Skeletal muscle cell (primary cell): ENCODE measurements at regions not wholly inside any gene's neighbourhood (a gene's known extent, or its start where the extent isn't known, plus 50 kb on each side); places are given as distances from the start of the nearest gene placed in this dataset.
"Not testable (repeated sequence)": the region's sequence is repeated elsewhere in the genome, so short reads cannot be mapped to it uniquely, and the experiment has no call there.

Experiments used
- DNase-seq: peaks from one replicate; pipeline ENCODE4 v3.0.0-alpha.2; 2010; ENCODE audit warnings: low read depth
- H3K4me3 ChIP-seq: 2 replicates; pipeline ENCODE4 v1.5.1; 2011; ENCODE audit warnings: low read depth, mild to moderate bottlenecking, control low read depth, low read length, moderate library complexity

DNA sequence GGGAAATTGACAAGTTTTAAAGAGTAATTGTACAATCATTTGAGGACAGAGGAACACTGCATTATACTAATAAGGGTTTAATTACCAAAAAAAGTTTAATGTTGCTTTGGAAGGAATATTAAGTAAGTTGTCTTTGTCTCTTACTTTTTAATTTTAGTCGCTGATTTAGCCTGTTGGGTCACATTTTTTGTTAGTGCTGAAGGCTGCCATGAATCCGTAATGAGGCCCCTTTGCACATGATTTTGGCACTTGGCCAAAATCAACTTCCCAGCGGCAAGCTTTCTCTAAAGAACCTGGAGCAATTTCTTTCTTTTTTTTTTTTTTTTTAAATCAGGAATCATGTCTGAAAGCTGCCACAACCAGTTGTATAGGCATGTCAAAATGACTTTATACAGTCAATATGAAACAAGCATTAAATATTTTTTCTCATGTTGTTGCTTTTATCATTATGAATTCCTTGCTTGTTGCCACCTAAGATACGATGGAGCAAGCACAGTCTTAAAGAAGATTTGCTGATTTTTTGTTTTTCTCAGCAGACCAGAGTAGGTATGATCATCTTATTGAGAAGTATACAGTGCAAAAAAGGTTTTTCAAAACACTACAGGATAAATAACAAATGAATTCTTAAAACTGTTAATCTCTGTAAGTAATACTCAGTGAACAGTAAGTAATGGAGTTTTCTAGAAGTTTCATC, 690.4 kb downstream of the USP25 start:
- H3K4me3 ChIP-seq: peak overlapping the region; percentile 43
- DNase-seq: no peak

DNA sequence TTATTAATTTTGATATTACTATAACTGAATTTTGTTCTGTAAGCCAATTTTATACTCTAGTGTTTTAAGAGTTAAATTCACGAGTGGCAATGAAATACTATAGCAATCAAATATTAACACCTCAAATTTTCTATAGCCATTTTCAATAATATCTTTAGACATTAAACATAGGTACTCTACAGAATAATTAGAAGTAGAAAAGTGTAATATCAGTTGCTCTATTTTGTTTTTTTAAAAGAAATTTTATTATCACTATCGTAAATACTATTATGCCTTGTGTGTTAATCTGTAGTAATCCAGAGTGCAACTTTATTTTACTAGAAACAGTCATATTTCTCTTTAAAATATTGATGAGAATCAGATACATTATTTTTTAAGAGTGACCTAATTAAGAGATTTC, 691.2 kb downstream of the USP25 start:
- no peak overlapping the region for H3K4me3 ChIP-seq
- DNase-seq: no peak

DNA sequence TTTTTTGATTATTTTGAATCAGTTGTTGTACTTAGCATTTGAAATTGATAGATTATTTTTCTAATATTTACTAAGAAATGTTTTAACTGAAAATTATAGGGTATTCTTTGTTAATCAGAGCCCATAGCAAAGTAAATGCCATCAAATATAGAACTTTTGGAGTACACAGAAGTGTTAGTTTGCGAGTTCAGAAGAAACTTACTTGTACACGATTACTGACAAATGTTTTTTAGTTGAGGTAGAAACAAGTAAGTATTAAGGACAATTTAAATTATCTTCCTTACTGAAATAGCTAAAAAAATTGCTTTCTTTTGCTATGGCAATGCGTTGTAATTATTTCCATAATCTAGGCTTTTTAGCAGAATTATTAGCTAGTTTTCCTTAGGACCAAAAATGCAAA, 692.2 kb downstream of the USP25 start:
- no peak for DNase-seq
- no peak overlapping the region for H3K4me3 ChIP-seq

DNA sequence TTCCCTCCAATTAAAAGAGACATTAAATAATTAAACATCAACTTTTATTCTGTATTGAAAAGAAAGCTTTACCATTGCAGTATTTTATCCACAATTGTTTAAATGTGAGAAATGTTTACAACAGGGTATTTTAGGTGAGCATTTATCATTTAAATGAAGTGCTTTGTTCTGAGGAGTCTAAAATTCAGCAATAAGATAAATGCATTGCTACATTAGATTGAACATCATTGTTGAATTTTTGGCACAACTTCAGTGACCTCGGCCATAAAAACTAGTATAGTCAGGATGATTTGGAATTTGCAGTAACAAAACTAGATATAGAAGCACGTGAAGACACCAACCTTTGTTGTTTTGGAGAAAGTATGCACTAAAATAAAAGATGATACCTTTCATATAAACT, 692.9 kb downstream of the USP25 start:
- DNase-seq: no peak
- H3K4me3 ChIP-seq: no peak overlapping the region

- no peak overlapping the region for H3K4me3 ChIP-seq
These were observed 694.1 kb downstream of the USP25 start for GRCh38 chr21:16423921-16424320.

DNA sequence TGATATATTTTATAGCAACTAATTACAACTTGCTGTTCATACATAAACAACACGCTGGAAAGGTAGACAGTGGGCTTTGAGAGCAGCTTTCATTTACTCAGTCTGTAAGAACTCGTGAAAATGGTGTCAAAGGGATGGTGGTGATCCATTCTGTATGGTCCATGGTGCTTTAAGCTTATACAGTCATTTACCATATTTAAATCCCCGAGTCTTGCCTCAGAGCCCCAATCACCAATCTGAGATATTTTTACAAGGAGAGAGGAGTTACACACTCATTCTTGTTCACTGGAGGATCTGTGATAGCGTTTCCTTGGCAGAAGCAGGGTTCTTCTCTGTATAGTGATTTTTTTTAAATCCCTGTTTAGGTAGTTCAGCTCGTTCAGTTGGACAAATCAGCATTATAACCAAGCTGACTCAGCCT, 694.6 kb downstream of the USP25 start:
- peak overlapping the region; percentile 2 for H3K4me3 ChIP-seq
- DNase-seq: no peak

More at GRCh38 chr21:16423921-16424320, 694.1 kb downstream of the USP25 start:
- DNase-seq: no peak

- no peak for DNase-seq
- H3K4me3 ChIP-seq: no peak overlapping the region
These were observed 695.6 kb downstream of the USP25 start for GRCh38 chr21:16425376-16425775.

GRCh38 chr21:16426936-16427335, 697.2 kb downstream of the USP25 start:
- no peak overlapping the region for H3K4me3 ChIP-seq
- no peak for DNase-seq

DNA sequence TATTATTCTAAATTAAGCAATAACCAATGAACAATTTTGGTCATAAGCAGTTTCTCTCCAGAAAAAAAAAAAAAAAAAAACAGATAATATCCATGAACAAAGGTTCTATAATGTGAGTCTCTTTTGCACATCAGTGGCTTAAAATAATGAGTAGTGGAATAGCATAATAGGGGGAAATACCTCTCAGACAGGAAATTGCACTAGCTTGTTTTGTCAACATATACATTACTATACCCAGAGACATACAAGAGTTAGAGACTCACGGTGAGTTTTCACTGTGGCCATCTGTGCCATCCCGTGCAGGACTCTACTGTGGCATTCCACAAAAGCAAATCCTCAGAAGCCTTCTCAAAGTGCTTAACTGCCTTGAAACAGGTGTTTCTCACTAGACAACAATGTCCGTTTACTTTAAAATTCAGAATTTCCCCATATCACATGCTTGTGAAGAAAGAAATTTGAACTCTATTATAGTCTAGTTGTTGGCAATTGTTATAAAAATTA, 697.9 kb downstream of the USP25 start:
- H3K4me3 ChIP-seq: no peak overlapping the region
- DNase-seq: no peak

DNA sequence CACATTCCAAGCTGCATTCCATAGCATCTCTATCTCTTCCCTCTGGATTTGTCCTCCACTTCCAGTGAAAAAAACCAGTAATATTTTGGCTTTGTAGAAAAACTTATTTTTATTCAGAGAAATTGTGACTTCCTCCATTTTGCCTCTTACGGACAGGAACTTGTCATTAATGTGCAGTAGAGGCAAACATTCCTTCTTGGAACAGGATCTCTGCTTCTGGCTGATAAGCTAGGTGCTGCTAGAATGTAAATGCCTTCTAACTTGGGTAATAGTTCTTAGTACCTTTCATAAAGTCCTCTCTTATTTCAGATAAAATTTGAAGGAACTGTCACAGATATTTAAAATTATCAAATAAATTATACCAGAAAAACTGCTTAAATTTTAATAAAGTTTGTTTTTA, 707.8 kb downstream of the USP25 start:
- DNase-seq: no peak
- no peak overlapping the region for H3K4me3 ChIP-seq

- DNase-seq: no peak
- H3K4me3 ChIP-seq: no peak overlapping the region
These were observed 709.0 kb downstream of the USP25 start for GRCh38 chr21:16438761-16439160.

- DNase-seq: no peak
- no peak overlapping the region for H3K4me3 ChIP-seq
These were observed 712.0 kb downstream of the USP25 start for GRCh38 chr21:16441789-16442188.

DNA sequence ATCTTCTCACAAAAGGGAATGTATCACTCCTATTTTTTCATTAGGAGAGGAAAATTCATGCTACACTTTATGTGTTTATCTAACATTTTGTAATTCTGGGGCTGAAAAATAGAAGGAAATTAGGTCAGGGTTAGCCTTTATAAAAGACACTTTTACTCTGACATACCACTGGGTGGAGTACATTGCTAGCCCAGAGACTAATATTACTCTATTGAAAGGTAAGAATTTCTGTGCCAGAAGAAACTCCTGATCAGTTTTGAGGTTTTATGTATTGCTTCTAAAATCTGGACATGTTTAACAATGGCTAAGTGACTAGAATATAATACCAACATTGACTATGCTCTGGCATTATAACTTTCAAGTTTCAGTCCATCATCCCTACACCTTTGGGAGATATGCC, 724.6 kb downstream of the USP25 start:
- H3K4me3 ChIP-seq: no peak overlapping the region
- DNase-seq: no peak

DNA sequence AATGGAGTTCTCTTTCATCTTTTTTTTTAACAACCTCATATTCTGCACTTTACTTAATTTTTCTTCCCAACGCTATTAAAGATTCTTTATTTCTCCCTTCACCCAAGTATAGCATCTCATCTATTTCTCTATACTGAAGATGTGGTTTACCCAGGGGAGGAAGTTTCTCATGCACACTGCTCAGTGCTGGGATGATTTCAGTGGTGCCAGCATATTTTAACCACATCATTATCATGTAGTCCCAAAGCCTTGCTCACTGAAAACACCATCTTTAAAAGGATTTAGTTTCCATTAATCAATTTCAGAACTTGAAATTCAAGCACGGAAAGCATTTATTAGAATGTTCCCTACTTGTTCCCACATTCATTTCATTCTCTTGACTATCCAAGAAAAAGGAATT, 725.7 kb downstream of the USP25 start:
- DNase-seq: no peak
- no peak overlapping the region for H3K4me3 ChIP-seq

DNA sequence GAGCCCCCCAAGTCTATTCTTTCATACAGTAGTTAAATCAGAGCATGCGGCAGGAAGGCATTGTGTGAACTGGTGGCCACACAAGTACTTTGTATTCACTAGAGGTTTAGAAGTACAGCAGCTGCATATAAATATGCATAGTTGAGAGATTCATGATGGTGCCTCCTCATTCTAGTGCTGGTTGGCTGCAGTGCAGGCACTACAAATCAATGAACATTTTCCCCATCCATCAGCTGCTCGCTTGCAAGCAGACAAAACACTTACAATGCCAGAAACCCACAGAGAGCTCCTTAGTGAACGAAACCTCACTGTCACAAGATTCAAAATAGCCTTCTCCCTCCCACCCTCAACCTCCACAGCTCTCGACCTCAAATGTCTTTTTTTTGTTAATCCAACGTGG, 726.2 kb downstream of the USP25 start:
- no peak overlapping the region for H3K4me3 ChIP-seq
- peak; percentile 44 for DNase-seq

GRCh38 chr21:16457498-16457897, 727.7 kb downstream of the USP25 start:
- H3K4me3 ChIP-seq: no peak overlapping the region
- no peak for DNase-seq

DNA sequence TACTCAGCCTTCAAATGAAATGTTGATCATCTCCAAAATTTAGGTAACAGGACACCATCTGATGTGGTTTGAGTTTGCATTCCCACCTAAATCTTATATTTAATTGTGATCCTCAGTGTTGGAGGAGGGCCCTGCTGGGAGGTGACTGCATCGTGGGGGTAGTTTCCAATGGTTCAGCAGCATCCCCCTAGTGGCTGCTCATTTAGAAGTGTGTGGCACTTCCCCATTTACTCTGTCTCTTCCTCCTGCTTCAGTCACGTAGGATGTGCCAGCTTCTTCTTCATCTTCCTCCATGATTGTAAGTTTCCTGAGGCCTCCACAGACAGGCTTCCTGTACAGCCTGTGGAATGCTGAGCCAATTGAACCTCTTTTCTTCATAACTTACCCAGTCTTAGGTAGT, 731.2 kb downstream of the USP25 start:
- no peak overlapping the region for H3K4me3 ChIP-seq
- DNase-seq: no peak

DNA sequence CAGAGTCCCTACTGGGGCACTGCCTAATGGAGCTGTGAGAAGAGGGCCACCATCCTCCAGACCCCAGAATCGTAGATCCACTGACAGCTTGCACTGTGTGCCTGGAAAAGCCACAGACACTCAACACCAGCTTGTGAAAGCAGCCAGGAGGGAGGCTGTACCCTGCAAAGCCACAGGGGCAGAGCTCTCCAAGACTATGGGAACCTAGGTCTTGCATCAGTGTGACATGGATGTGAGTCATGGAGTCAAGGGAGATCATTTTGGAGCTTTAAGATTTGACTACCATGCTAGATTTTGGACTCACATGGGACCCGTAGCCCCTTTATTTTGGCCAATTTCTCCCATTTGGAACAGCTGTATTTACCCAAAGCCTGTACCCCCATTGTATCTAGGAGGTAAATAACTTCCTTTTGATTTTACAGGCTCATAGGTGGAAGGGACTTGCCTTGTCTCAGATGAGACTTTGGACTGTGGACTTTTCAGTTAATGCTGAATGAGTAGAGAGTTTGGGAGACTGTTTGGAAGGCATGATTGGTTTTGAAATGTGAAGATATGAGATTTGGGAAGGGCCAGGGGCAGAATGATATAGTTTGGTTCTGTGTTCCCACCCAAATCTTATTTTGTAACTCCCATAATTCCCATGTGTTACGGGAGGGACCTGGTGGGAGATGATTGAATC, 734.6 kb downstream of the USP25 start:
- H3K4me3 ChIP-seq, DNase-seq: not testable (repeated sequence)

DNA sequence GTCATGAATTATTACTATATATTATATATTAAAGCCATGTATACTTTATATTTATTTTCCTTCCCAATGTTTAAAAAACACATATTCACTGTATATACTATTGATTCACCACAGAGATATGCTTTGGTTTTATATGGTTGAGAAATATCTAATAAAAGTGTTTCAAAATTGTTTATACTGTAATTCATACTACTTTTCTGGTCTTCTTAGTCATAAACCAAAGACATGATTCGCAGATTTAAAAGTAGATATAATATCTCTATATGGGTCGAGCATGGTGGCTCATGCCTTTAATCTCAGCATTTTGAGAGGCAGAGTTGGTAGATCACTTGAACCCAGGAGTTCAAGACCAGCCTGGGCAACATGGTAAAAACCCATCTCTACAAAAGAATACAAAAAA, 738.4 kb downstream of the USP25 start:
- no peak overlapping the region for H3K4me3 ChIP-seq
- DNase-seq: no peak

- DNase-seq: no peak
- H3K4me3 ChIP-seq: no peak overlapping the region
These were observed 744.2 kb downstream of the USP25 start for GRCh38 chr21:16473988-16474387.
